HEK293T (cell line): ENCODE measurements at regions not wholly inside any gene's neighbourhood (a gene's known extent, or its start where the extent isn't known, plus 50 kb on each side); places are given as distances from the start of the nearest gene placed in this dataset.
A peak's percentile ranks its signal among the peaks of the same experiment; 100 is the strongest.

Experiments used
- CTCF ChIA-PET: fragments of 350-600 bp; formaldehyde crosslinking; extraction: SDS; loops from one replicate; lab custom pipeline; 2021; ENCODE audit warnings: antibody characterized with exemption, inconsistent platforms; lab: Yijun Ruan, JAX
- POLR2A ChIA-PET: fragments of 350-600 bp; formaldehyde crosslinking; extraction: SDS; loops from one replicate; lab custom pipeline; 2020; ENCODE audit warnings: antibody characterized with exemption, inconsistent platforms; lab: Yijun Ruan, JAX
- DNase-seq: peaks from one replicate; pipeline ENCODE4 v3.0.0; 2012; ENCODE audit warnings: mixed read lengths; ENCODE audit errors: extremely low spot score
- ARNT ChIP-seq: fragments of 450-650 bp; IDR thresholded peaks from 2 replicates; pipeline ENCODE4 v1.6.1; 2017; ENCODE audit warnings: mild to moderate bottlenecking
- BHLHE40 ChIP-seq: fragments of 450-650 bp; IDR thresholded peaks from 2 replicates; pipeline ENCODE4 v1.6.1; 2016; ENCODE audit warnings: mild to moderate bottlenecking, moderate library complexity, borderline replicate concordance
- CTBP1 ChIP-seq: fragments of 450-650 bp; IDR thresholded peaks from 2 replicates; pipeline ENCODE4 v1.6.1; 2016; ENCODE audit warnings: borderline replicate concordance
- ELF4 ChIP-seq: fragments of 450-650 bp; IDR thresholded peaks from 2 replicates; pipeline ENCODE4 v1.6.1; 2017; ENCODE audit warnings: antibody characterized with exemption
- FOXA1 ChIP-seq: fragments of 450-650 bp; IDR thresholded peaks from 2 replicates; pipeline ENCODE4 v1.6.1; 2016; ENCODE audit warnings: mild to moderate bottlenecking
- FOXK2 ChIP-seq: fragments of 450-650 bp; IDR thresholded peaks from 2 replicates; pipeline ENCODE4 v1.6.1; 2016; ENCODE audit warnings: mild to moderate bottlenecking
- FOXM1 ChIP-seq: fragments of 450-650 bp; IDR thresholded peaks from 2 replicates; pipeline ENCODE4 v1.6.1; 2017; ENCODE audit warnings: mild to moderate bottlenecking, borderline replicate concordance
- HDGF ChIP-seq: fragments of 450-650 bp; IDR thresholded peaks from 2 replicates; pipeline ENCODE4 v1.6.1; 2017; ENCODE audit warnings: antibody characterized with exemption, borderline replicate concordance
- L3MBTL2 ChIP-seq: fragments of 450-650 bp; conservative IDR thresholded peaks from 2 replicates; pipeline ENCODE4 v1.6.1; 2016; ENCODE audit warnings: mild to moderate bottlenecking
- LEF1 ChIP-seq: fragments of 450-650 bp; IDR thresholded peaks from 2 replicates; pipeline ENCODE4 v1.6.1; 2017; ENCODE audit warnings: mild to moderate bottlenecking, borderline replicate concordance
- NFRKB ChIP-seq: fragments of 450-650 bp; IDR thresholded peaks from 2 replicates; pipeline ENCODE4 v1.6.1; 2016; ENCODE audit warnings: mild to moderate bottlenecking, moderate library complexity
- PKNOX1 ChIP-seq: fragments of 450-650 bp; IDR thresholded peaks from 2 replicates; pipeline ENCODE4 v1.6.1; 2016
- SP1 ChIP-seq: fragments of 450-650 bp; IDR thresholded peaks from 2 replicates; pipeline ENCODE4 v1.6.1; 2017
- SUZ12 ChIP-seq: fragments of 450-650 bp; IDR thresholded peaks from 2 replicates; pipeline ENCODE4 v1.6.1; 2016; ENCODE audit warnings: mild to moderate bottlenecking
- TARDBP ChIP-seq: fragments of 450-650 bp; IDR thresholded peaks from 2 replicates; pipeline ENCODE4 v1.6.1; 2016

DNA sequence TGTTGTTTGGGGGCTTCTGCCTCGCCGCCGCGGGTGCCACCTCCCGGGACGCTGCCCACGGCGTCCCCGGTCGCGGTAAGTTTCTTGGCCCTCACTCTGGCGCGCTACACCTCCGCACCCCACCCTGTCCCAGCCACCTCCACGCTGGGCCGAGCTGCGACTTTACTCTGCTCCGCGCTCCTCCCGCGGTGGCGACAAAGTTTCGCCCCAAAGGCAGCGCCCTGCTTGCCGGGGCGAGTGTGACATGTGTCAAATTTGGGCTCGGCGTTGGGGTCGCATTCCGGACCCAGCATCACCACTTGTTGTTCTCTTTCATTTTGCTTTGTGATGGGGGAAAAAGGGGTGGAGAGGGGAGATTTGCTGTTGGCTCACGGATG lies 167.7 kb upstream of the PPP1R3A start:
- ChIA-PET CTCF (no interaction called here), POLR2A (interaction anchor here (0.6 to 3.8 kb wide), 4 partner anchors 105 to 987 kb away, joined by 3 to 31 read pairs (median 4); partner anchors contain the start of gene FOXP2)
- peak; percentile 26 for DNase-seq
- TF ChIP-seq SUZ12 (no peak), CTBP1 (no peak), ARNT (no peak), L3MBTL2 (no peak; the same call in 1 of the 2 replicates), ELF4 (no peak), NFRKB (no peak)

DNA sequence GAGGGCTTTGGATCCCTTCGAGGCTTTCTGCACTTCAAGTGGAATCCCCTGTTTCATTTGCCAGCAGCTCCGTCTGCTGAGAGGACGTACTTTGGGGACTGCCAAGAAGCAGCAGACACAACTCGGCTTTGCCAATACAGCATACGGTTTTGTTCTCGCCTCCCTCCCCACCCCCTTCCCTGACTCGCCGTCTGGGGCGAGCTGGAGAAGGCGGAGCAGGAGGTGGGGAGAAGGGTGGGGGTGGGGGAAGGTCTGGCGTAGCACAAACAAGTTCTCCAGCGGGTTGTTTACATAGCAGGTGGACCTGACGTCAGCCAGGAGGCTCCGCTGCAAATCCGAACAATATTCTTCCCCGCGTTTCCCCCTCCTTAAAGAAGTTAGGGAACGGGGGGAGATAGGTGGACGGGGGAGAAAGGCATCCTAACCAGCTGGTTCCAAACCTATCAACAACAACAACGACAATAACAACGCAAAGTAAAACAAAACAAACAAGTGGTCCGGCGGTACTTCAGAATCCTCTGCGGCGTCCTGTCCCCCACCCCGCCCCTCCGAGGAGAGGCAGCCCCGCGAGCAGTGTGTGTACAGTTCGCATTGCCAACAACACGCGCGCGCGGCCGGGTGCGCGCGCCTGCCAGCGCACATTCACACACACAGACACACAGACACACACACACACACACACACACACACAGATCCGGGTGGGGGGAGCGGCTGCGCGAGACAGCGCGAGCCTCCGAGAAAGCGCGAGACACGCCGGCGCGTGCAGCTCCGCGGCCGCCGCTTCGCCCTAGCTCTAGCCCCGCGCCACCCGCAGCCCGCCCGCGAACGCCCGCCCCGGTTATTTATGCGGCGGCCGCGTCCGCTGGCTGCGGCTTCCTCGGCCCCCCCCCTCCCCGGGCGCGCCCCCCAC lies 167.0 kb upstream of the PPP1R3A start:
- POLR2A ChIA-PET, result interaction anchor here (0.6 to 3.8 kb wide), 15 partner anchors 14 to 988 kb away, joined by 3 to 31 read pairs (median 3); partner anchors contain the start of gene FOXP2
- TF ChIP-seq CTBP1, result peak; percentile 17; the same call in 1 of the 2 replicates
- TF ChIP-seq PKNOX1, result peak; percentile 11; the same call in 1 of the 2 replicates
- TF ChIP-seq ARNT, result no peak
- TF ChIP-seq SP1, result no peak
- TF ChIP-seq TARDBP, result peak; percentile 62; the same call in 1 of the 2 replicates
- TF ChIP-seq FOXK2, result peak; percentile 59; the same call in 1 of the 2 replicates
- CTCF ChIA-PET, result interaction anchor here (0.5 kb wide), 1 partner anchor 330 kb away, joined by 3 read pairs; no protein-coding TSS in a partner anchor
- peak; percentile 69 for DNase-seq

- ChIA-PET POLR2A (interaction anchor here (0.6 to 3.8 kb wide), 13 partner anchors 15 to 575 kb away, joined by 3 to 31 read pairs (median 3); partner anchors contain the start of gene FOXP2), CTCF (interaction anchor here (0.5 kb wide), 1 partner anchor 331 kb away, joined by 3 read pairs; no protein-coding TSS in a partner anchor)
- no peak for DNase-seq
- 0 out of 2 replicates have a peak, but pooled peaks have one; percentile 74 for TF ChIP-seq L3MBTL2
- TF ChIP-seq PKNOX1, result no peak
Measured at GRCh38 chr7:114085313-114085591, 166.4 kb upstream of the PPP1R3A start.

DNA sequence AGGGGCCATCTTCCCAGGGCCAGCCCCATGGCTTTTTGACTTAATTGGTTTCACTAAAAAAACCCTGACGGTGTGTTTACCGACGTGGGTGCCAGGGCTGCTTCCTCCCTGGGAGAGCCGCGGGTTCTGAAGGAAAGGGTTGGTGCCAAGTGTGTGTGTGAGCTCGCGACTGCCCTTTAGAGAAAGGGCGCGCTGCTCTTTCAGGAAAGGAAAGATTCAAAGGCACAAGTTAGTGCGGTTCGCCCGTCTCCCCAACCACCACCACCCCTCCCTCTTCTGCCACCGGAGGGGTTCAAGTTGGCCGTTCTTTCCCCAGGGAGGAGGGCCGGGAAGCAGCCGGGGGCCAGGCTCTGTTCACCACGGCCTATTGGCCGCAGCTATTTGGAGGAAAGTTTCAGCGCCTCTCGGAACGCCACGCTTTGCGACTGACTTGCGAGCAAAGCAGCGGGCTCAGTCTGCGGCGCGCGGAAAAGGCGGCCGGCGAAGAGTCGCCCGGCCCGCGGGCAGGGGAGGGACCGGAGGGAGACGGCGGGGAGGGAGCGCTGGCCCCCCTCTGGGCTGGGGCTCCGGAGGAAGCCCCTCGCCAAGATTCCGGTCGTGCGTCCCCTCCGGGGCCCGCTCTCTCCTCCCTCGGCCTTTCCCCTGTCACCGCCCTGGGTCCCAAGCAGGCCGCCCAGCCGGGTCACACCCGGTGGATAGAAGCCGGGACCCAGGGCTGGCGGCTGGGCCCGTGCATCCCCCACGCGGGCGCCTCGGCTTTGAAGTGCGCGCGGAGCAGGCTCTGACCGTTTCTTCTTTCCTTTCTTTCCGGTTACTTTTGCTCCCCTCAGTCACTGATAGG lies 165.9 kb upstream of the PPP1R3A start:
- ChIA-PET POLR2A (interaction anchor here (0.6 to 3.8 kb wide), 15 partner anchors 15 to 836 kb away, joined by 3 to 31 read pairs (median 3); partner anchors contain the start of gene FOXP2), CTCF (interaction anchor here (0.6 kb wide), 2 partner anchors 25 to 570 kb away, joined by 3 read pairs; no protein-coding TSS in a partner anchor)
- TF ChIP-seq LEF1, result no peak
- no peak for TF ChIP-seq NFRKB
- no peak for TF ChIP-seq SP1
- no peak for TF ChIP-seq FOXA1
- no peak for TF ChIP-seq TARDBP
- TF ChIP-seq L3MBTL2, result no peak
- TF ChIP-seq CTBP1, result no peak
- TF ChIP-seq HDGF, result no peak
- no peak for TF ChIP-seq SUZ12
- TF ChIP-seq BHLHE40, result no peak
- TF ChIP-seq FOXM1, result no peak
- TF ChIP-seq ARNT, result no peak
- TF ChIP-seq ELF4, result no peak
- peak; percentile 19 for DNase-seq

DNA sequence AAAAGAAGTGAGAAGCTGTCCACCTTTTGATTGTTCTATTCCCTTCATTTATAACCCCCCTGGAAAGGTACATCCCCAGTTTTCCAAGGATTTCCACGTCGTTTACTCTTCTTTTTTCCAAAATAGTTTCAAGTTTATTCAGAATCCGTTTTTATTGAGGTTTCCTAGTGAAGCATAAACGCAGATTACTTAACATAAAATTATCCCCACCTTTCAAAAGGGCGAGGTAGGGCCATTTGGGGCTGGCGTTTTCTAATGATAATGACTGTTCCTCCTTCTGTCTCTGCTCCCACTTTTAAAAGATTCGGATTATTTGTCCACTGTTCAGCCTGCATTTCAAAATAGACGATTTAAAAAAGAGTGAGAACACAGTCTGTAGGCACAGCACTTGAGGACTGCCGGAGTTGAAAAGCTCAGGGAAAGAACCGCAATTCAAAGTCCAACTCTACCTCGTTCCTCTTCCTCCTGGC lies 165.2 kb upstream of the PPP1R3A start:
- TF ChIP-seq LEF1 (no peak), L3MBTL2 (no peak), ARNT (no peak), TARDBP (no peak), CTBP1 (no peak), BHLHE40 (no peak)
- CTCF ChIA-PET, result interaction anchor here (0.6 kb wide), 2 partner anchors 26 to 571 kb away, joined by 3 read pairs; no protein-coding TSS in a partner anchor
- POLR2A ChIA-PET, result interaction anchor here (0.8 to 3.8 kb wide), 7 partner anchors 319 to 837 kb away, joined by 3 to 31 read pairs (median 3); partner anchors contain the start of gene FOXP2
- no peak for DNase-seq
